Activated naive CD8-positive, alpha-beta T cell treated with anti-CD3 and anti-CD28 coated beads, Interleukin-2, amount 50 U/mL, for 24 hours (primary cell): ENCODE measurements at regions not wholly inside any gene's neighbourhood (a gene's known extent, or its start where the extent isn't known, plus 50 kb on each side); places are given as distances from the start of the nearest gene placed in this dataset.

Experiments
- ATAC-seq: fragments of 150-1000 bp; cut with Tn5 transposase; one replicate; pipeline ENCODE4 v1.10.0; 2021
- DNase-seq: peaks from one replicate; pipeline ENCODE4 v3.0.0; 2021
- H3K27ac Mint-ChIP-seq: one replicate; pipeline ENCODE4 v1.8.0; 2021; ENCODE audit warnings: mild to moderate bottlenecking, mixed read lengths
- H3K27me3 Mint-ChIP-seq: one replicate; pipeline ENCODE4 v1.8.0; 2021; ENCODE audit warnings: mixed read lengths
- H3K36me3 Mint-ChIP-seq: one replicate; pipeline ENCODE4 v1.8.0; 2021; ENCODE audit warnings: low read depth, mixed read lengths
- H3K4me1 Mint-ChIP-seq: one replicate; pipeline ENCODE4 v1.8.0; 2021; ENCODE audit warnings: mixed read lengths
- H3K4me3 Mint-ChIP-seq: one replicate; pipeline ENCODE4 v1.8.0; 2021; ENCODE audit warnings: mild to moderate bottlenecking, moderate library complexity, mixed read lengths
- H3K9me3 Mint-ChIP-seq: one replicate; pipeline ENCODE4 v1.8.0; 2021; ENCODE audit warnings: mixed read lengths

DNA sequence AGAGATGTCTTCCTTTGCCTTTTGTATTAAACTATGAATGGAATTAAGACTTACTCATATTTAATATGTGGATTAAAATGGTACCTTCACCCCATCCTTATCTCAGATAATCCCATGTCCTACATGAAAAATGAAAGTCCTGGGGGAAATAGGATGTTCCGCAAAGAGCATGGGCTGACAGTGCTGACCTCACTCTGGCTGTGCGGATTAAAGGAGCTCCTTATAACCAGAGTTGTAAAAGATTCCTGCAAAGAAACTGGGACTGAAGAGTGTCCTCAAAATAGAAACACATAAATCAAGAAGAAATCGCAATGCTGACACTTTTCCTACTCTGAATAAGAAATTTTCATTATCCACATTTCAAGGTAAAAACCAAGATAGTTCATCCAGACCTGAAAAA is 384.5 kb downstream of the LIG4 start:
- H3K4me3 Mint-ChIP-seq: no peak overlapping the region
- H3K4me1 Mint-ChIP-seq: no peaks in the 10 kb centered on the region
- DNase-seq (no peak), ATAC-seq (no peak)
- H3K9me3 Mint-ChIP-seq: no peaks in the 10 kb centered on the region
- H3K27me3 Mint-ChIP-seq: no peaks in the 10 kb centered on the region
- no peak overlapping the region for H3K27ac Mint-ChIP-seq
- no peaks in the 10 kb centered on the region for H3K36me3 Mint-ChIP-seq

DNA sequence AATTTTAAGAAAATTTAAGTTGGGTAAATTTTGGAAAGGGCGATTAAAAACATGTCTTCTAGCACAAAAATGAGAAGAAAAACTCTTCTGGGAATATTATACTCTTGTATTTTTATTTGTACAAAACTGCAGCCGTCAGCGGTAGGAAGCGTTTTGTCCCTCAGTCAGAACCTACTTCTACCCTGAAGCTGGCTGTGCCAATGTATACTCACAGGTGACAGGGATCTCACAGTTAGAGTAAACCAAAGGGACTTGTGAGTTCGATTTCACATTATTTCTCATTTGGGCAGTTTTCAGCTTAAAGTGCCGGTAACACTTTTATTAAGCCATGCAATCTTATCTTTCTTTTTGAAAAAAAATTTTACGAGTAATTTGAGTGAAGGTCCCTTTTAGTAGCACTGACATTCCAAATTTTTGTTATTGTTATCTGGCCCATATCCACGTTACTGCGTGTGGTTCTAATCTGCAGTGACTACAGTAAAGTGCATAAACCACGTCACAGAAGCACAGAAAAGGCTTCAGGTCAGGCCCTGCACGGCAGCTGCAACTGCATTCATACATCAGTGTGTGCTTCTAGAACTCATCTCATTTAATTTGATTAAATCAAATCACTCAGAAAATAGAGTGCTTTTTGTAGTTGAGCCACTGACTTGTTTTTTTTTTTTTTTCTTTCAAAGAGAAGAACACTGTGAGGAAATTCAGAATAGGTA is 387.3 kb downstream of the LIG4 start:
- no peaks in the 10 kb centered on the region for H3K4me1 Mint-ChIP-seq
- DNase-seq (no peak), ATAC-seq (no peak)
- H3K27ac Mint-ChIP-seq: no peak overlapping the region
- no peaks in the 10 kb centered on the region for H3K27me3 Mint-ChIP-seq
- no peaks in the 10 kb centered on the region for H3K9me3 Mint-ChIP-seq
- H3K4me3 Mint-ChIP-seq: no peak overlapping the region
- no peaks in the 10 kb centered on the region for H3K36me3 Mint-ChIP-seq

DNA sequence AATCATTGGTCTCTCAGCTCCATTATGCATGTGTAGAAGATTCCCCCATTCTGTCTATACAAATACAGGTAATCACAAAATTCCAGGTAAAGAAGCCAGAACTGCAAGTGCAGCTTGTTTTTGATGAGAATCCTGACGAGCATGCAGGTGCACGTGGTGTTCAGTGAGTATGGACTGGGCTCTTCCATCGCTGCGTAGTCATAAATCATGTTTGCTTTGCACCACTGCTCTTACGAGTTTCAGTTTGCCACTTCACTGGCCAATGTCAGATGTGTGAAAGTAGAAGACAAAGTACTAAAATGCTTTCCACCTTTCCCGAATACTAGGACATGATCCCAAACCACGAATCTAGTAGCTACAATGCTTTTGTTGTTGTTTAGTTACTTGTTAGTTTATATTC is 390.7 kb downstream of the LIG4 start:
- no peaks in the 10 kb centered on the region for H3K27me3 Mint-ChIP-seq
- no peaks in the 10 kb centered on the region for H3K9me3 Mint-ChIP-seq
- H3K4me3 Mint-ChIP-seq: no peak overlapping the region
- no peaks in the 10 kb centered on the region for H3K4me1 Mint-ChIP-seq
- no peak for ATAC-seq
- no peaks in the 10 kb centered on the region for H3K36me3 Mint-ChIP-seq
- no peak for DNase-seq
- no peak overlapping the region for H3K27ac Mint-ChIP-seq

DNA sequence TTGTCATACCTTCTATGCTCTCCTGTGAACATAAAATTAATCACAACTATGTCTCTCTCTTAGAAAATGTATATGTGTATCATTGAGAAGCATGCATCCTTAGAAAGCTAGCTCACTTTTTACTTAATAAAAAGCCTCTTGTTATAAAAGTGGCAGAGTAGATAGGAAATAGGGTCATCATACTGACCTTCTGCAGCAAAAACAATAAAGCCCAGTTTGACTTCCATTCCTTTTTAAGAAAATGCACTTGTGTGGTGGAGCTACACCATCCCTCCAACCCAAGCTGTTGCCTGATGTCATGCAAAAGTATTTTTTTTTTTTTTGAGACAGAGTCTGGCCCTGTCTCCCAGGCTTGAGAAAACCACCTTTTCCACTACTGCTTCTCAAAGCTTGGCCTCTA is 393.3 kb downstream of the LIG4 start:
- Mint-ChIP-seq H3K36me3 (no peaks in the 10 kb centered on the region), H3K9me3 (no peaks in the 10 kb centered on the region), H3K4me3 (no peak overlapping the region), H3K27ac (no peak overlapping the region), H3K4me1 (no peaks in the 10 kb centered on the region), H3K27me3 (no peaks in the 10 kb centered on the region)
- ATAC-seq (no peak), DNase-seq (no peak)

DNA sequence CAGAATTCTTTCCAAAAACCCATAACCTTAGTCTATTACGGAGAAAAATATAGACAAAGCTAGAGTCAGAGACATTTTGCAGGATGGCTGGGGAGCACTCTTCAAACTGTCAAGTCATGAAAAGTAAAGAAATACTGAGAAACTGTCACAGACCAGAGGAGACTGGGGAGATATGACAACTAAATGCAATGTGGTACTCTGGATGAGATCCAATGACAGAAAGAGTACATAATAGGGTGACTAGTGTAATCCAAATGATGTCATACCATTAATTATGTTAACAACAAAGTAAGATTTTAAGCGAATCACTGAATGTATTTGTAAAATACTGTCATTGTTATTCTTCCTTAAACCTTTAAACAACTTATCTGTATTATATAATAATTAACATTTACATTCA is 393.8 kb downstream of the LIG4 start:
- ATAC-seq (no peak), DNase-seq (no peak)
- no peak overlapping the region for H3K27ac Mint-ChIP-seq
- H3K4me1 Mint-ChIP-seq: no peaks in the 10 kb centered on the region
- no peaks in the 10 kb centered on the region for H3K36me3 Mint-ChIP-seq
- H3K27me3 Mint-ChIP-seq: no peaks in the 10 kb centered on the region
- no peak overlapping the region for H3K4me3 Mint-ChIP-seq
- H3K9me3 Mint-ChIP-seq: no peaks in the 10 kb centered on the region

DNA sequence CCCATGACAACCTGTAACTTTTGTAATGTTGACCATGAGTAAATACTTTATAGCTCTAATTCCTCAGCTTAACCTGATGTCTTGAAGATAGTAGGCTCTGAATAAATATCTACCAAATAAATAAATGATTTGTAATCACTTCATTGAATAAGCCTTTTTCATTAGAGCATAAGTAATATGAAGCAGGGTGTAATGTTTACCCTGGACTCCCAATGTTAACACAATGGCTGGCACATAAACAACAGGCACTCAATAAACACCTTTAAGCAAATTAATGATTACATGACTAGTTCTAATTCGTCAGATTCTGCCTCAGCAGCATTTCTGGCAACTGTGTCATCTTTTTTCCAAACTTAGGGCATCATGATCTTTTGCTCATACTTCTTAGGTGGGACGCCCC is 396.3 kb downstream of the LIG4 start:
- Mint-ChIP-seq H3K27ac (no peak overlapping the region), H3K27me3 (no peaks in the 10 kb centered on the region), H3K36me3 (no peaks in the 10 kb centered on the region), H3K9me3 (no peaks in the 10 kb centered on the region), H3K4me3 (no peak overlapping the region), H3K4me1 (no peaks in the 10 kb centered on the region)
- DNase-seq (no peak), ATAC-seq (no peak)

DNA sequence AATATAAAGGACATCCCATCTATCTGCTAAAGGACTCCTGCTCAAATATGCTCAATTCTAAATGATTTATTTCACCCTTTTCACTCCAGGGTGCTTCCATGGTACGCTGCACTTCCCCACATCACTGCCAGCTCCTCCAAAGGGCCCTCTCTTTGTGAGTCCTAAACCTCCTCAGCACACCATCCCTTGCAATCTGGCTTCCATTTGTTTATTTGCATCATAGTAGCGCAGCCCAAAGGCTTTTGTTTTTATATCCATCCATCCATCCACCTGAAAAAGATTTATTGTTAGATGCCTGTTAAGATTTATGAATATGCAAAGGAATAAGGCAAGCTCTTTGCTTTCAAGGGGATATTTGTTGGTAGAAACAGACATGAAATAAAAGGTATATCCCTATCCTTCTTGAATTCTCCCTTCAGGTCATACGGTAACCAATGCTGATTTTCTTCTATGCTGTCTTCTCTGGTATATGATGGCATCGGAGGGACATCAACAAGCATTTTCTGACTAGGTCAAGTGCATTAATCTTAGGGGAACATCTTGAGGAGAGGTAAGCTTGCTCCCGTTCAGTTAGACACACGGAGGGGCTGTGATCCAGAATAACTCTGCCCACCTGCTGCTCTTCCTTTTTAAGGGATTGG is 397.6 kb downstream of the LIG4 start:
- Mint-ChIP-seq H3K9me3 (no peaks in the 10 kb centered on the region), H3K27me3 (no peaks in the 10 kb centered on the region), H3K4me3 (no peak overlapping the region), H3K27ac (no peak overlapping the region), H3K36me3 (no peaks in the 10 kb centered on the region), H3K4me1 (no peaks in the 10 kb centered on the region)
- ATAC-seq (no peak), DNase-seq (no peak)

DNA sequence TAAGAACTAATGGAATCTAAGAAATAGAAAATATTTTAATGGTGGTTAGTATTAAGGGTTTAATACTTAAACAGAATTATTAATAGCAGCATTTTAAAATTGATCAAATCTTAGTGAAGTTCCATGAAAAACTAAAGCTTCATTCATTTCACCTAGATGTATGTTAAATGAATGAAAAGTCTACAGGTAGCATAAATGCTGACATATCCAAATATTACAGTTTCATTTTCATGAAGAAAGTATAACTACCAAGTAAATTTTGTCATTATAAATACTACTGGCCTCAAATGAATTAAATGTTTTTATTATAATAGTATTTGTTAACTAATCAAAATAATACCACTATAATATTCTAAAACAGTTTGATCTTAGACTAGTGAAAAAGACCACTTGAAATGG is 403.3 kb downstream of the LIG4 start:
- no peaks in the 10 kb centered on the region for H3K9me3 Mint-ChIP-seq
- H3K4me3 Mint-ChIP-seq: no peak overlapping the region
- no peak for DNase-seq
- H3K4me1 Mint-ChIP-seq: no peaks in the 10 kb centered on the region
- no peaks in the 10 kb centered on the region for H3K27me3 Mint-ChIP-seq
- no peak for ATAC-seq
- no peaks in the 10 kb centered on the region for H3K36me3 Mint-ChIP-seq
- no peak overlapping the region for H3K27ac Mint-ChIP-seq

DNA sequence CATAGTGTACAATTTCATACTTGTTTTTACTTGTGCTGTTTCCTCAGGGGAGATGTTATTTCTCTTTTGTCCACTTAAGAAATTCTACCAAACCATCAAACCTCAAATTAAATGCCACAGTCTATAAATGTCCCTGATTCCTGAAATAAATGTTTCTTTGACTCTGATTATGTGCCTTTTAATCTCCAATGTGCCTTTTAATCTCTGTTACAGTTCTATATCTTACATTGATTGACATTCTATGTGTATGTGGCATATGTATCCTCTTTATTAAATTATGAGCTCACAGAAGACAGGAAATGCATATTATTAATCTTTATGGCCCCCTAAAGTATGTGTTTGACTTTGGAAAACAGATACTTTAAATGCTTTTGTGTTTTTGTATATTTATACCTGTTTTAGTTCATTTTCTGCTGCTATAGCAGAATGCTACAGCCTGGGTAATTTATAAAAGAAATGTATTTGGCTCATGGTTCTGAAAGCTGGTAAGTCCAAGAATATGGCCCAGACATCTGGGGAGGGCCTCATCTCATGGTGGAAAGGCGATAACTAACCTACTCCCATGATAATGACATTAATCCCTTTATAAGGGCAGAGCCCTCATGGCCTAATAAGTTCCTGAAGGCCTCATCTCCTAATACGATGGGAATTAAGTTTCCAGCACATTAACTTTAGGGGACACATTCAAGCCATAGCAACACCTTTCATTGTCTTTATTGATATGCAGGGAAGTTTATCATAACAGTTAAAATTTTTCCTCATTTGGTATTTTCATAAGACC is 403.9 kb downstream of the LIG4 start:
- no peak overlapping the region for H3K4me3 Mint-ChIP-seq
- ATAC-seq: no peak

DNA sequence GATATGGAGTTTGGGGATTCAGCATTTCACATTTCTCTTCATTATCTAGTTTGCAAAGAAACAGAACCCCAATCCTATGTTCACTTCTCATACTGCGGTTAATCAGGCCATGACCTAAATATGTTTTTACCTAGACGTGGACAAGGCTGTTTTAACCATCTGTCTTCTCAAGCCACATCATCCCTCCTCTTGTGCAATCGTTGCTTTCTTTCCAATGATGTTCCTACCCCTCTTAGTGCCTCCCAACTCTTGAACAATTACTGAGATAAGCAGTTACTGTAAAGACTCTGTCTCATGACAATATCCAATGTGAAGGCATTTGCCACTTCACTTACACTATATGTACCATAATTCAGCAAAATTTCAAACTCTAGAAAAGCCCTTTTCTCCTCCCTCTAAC is 406.2 kb downstream of the LIG4 start:
- Mint-ChIP-seq H3K27ac (no peak overlapping the region), H3K27me3 (no peaks in the 10 kb centered on the region), H3K4me3 (no peak overlapping the region), H3K4me1 (no peaks in the 10 kb centered on the region), H3K36me3 (no peaks in the 10 kb centered on the region), H3K9me3 (no peaks in the 10 kb centered on the region)
- DNase-seq: no peak
- ATAC-seq: no peak

More for the DNA sequence above, 403.9 kb downstream of the LIG4 start:
- Mint-ChIP-seq H3K27ac (no peak overlapping the region), H3K27me3 (no peaks in the 10 kb centered on the region), H3K4me1 (no peaks in the 10 kb centered on the region), H3K9me3 (no peaks in the 10 kb centered on the region), H3K36me3 (no peaks in the 10 kb centered on the region)
- no peak for DNase-seq

DNA sequence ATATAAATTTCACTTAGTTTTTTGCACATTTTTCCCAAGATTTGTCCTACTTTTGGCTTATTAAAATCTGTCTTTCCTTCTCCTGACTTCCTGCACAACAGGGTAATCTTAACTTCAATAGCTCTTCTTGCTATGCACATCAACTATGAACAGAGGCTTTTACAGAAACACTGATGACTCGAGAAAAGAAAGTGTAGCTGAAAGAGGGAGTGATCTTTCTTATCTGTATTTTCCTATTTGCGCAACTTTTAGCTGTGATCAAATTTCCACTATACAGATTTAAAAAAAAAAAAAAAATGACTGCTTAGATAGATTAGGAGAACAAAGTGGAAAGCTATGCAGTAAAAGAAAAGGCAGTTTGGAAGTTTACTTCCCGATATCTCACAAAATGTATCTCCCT is 406.9 kb downstream of the LIG4 start:
- Mint-ChIP-seq H3K9me3 (no peaks in the 10 kb centered on the region), H3K27me3 (no peaks in the 10 kb centered on the region), H3K4me3 (no peak overlapping the region), H3K4me1 (no peaks in the 10 kb centered on the region), H3K36me3 (no peaks in the 10 kb centered on the region), H3K27ac (no peak overlapping the region)
- ATAC-seq: no peak
- DNase-seq: no peak

DNA sequence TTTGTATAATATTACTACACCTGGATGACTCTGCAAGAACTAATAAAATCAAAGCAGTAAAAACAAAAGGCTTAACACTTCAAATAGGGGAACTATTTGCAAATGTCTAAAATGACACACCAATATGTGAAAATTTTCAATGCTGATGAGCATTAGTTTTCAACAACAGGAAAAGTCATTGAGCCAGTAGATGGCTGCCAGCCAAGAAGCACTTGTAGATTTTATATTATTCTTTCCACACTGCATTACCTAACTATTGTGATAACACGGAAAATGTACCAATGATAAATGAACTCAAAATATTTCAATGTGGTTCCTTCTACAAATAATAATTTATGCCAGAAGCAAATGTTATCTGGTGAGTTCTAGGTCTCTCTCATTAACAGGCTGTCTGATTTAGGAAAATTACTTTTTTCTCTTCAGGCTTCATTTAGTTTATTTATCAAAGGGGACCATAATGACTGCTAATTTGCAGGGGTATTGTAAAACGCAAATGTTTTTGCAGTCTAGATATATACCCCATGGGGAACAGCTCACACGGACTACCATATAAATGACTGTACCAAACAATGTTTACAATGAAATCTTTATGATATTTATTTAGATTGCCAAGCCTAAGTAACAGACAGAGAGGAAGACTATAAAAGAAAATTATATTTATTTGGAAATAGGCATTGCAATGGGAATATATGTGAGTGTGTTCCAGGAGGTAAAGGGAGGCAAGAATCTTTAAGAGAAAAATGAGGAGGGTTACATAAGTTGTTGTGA is 407.8 kb downstream of the LIG4 start:
- Mint-ChIP-seq H3K4me3 (no peak overlapping the region), H3K27ac (no peak overlapping the region), H3K27me3 (no peaks in the 10 kb centered on the region), H3K9me3 (no peaks in the 10 kb centered on the region), H3K4me1 (no peaks in the 10 kb centered on the region), H3K36me3 (no peaks in the 10 kb centered on the region)
- ATAC-seq (no peak), DNase-seq (no peak)

DNA sequence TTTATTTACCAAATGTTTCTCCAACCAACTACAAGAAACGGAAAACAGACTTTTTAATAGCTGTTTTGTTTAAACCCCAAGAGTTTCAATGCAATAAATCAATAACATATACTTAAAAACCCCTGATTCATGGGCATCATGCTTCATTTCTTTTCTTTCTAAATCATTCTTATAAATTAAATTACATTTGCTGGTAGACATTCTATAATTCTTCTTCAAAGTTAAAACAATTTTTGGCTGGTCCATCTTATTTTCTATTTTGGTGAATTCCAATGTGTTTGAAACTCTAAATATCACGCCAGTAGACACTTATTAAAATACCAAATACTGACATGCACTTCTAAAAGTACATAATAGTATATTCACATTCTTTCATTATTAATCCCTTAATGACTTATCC is 408.6 kb downstream of the LIG4 start:
- DNase-seq: no peak
- no peaks in the 10 kb centered on the region for H3K36me3 Mint-ChIP-seq
- H3K27me3 Mint-ChIP-seq: no peaks in the 10 kb centered on the region
- peaks cover 1% of the 10 kb centered on the region for H3K9me3 Mint-ChIP-seq
- no peak overlapping the region for H3K4me3 Mint-ChIP-seq
- ATAC-seq: no peak
- no peaks in the 10 kb centered on the region for H3K4me1 Mint-ChIP-seq
- no peak overlapping the region for H3K27ac Mint-ChIP-seq

DNA sequence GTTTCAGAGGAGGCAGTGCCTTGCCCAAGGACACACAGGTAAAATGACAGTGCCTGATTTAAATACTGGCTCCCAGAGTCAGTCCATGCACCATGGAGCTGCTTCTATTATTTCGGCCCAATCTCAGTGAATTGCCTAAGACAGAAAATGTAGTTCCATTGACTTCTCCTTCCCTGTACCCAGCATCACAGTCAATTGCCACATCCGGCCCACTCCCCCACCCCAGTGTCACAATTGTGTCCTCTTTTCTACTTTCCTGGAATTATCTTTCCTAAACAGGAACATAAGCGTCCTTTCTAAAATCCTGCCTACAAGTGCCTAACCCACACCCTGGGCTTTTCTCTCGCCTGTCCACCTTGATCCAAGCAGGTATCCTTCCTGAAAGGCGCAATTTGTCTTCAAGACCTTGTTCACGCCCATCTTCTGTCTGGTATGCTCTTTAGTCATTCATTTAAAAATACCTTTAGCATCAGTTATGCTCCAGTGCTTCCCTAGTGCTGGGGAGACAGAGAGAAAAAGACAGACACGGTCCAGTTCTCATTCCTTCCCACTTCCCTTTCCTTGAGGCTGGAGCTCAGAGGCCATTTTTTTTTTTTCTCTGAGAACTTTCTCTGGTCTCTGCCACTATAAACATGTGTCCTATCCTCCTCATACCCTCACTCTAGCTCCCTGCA is 411.4 kb downstream of the LIG4 start:
- Mint-ChIP-seq H3K27ac (no peak overlapping the region), H3K4me1 (no peaks in the 10 kb centered on the region), H3K4me3 (no peak overlapping the region), H3K9me3 (peaks cover 3% of the 10 kb centered on the region), H3K27me3 (no peaks in the 10 kb centered on the region), H3K36me3 (no peaks in the 10 kb centered on the region)
- DNase-seq (no peak), ATAC-seq (no peak)
